HCT116 (cell line): ENCODE measurements at regions not wholly inside any gene's neighbourhood (a gene's known extent, or its start where the extent isn't known, plus 50 kb on each side); places are given as distances from the start of the nearest gene placed in this dataset.

ENCODE experiments used
- ATAC-seq: fragments of 200-7000 bp; cut with Tn5 transposase; 2 replicates; pipeline ENCODE4 v1.9.1; 2020; ENCODE audit warnings: mild to moderate bottlenecking, moderate library complexity
- BruUV-seq: library from RNA; stranded (reverse); fragments of 400-500 nt; replicated peaks from 2 replicates; lab custom pipeline; 2021; lab: Mats Ljungman, UMichigan
- CTCF ChIA-PET: fragments of 300-600 bp; sonication (Branson Sonifier 250); formaldehyde crosslinking; loops from one replicate; lab custom pipeline; 2021; ENCODE audit warnings: antibody characterized with exemption; lab: Charles Lee
- POLR2A ChIA-PET: fragments of 300-600, 350-600 bp; sonication (Branson Sonifier 250); formaldehyde crosslinking; loops from one replicate; lab custom pipeline; 2021; ENCODE audit warnings: antibody characterized with exemption; lab: Charles Lee
- RAD21 ChIA-PET, 2 experiments: fragments of 300-600 bp; sonication (Branson Sonifier 250); formaldehyde crosslinking; loops; one replicate each; lab custom pipeline; 2023; ENCODE audit warnings: low total read pairs in 2 of 2; ENCODE audit not compliant: uncharacterized antibody in 2 of 2, unreplicated experiment in 2 of 2, low non-redundant PET in 1 of 2; lab: Charles Lee
- DNase-seq: peaks from one replicate; pipeline ENCODE4 v3.0.0-alpha.2; 2010; ENCODE audit warnings: low read depth, low spot score
- H2AFZ ChIP-seq: fragments of 200-600 bp; shearing (Covaris generic), sonication (generic); 2 replicates; pipeline ENCODE4 v1.6.1; 2017; ENCODE audit warnings: low read depth, mixed run types, mixed read lengths, antibody characterized with exemption, low read length; ENCODE audit not compliant: poor library complexity, severe bottlenecking
- H3K27ac ChIP-seq: 2 replicates; pipeline ENCODE4 v1.5.1; 2012; ENCODE audit warnings: low read depth, low read length
- H3K27me3 ChIP-seq: fragments of 200-600 bp; sonication (generic); 2 replicates; pipeline ENCODE4 v1.6.1; 2016; ENCODE audit warnings: mixed run types, low read length, mixed read lengths; ENCODE audit not compliant: insufficient read depth
- H3K36me3 ChIP-seq, 2 experiments: fragments of 200-500 bp in 1 of 2; fragments of 200-600 bp in 1 of 2; sonication (Bioruptor generic) in 1 of 2; sonication (generic) in 1 of 2; 2 replicates each; pipeline versions ENCODE4 v1.5.1 to v1.6.1; 2014 to 2016; ENCODE audit warnings: low read length in 2 of 2, inconsistent platforms in 1 of 2, mixed read lengths in 1 of 2, mixed run types in 1 of 2; ENCODE audit not compliant: insufficient read depth in 2 of 2, control insufficient read depth in 1 of 2
- H3K4me1 ChIP-seq, 2 experiments: fragments of 200-600 bp in 1 of 2; sonication (generic) in 1 of 2; 2 replicates each; pipeline versions ENCODE4 v1.5.1 to v1.6.1; 2012 to 2017; ENCODE audit warnings: low read length in 2 of 2, inconsistent platforms in 1 of 2, mild to moderate bottlenecking in 1 of 2, mixed read lengths in 1 of 2, mixed run types in 1 of 2, moderate library complexity in 1 of 2; ENCODE audit not compliant: insufficient read depth in 2 of 2, control insufficient read depth in 1 of 2
- H3K4me2 ChIP-seq: fragments of 200-600 bp; sonication (generic); 2 replicates; pipeline ENCODE4 v1.6.1; 2017; ENCODE audit warnings: mixed run types, low read length, mixed read lengths
- H3K4me3 ChIP-seq, 2 experiments: fragments of 200-600 bp in 1 of 2; sonication (generic) in 1 of 2; replicated peaks in 1 of 2; 2 replicates each; pipeline ENCODE4 v1.5.1; 2011 to 2016; ENCODE audit warnings: low read length in 2 of 2, control low read depth in 1 of 2, low read depth in 1 of 2, mild to moderate bottlenecking in 1 of 2, mixed read lengths in 1 of 2, mixed run types in 1 of 2
- H3K79me2 ChIP-seq: fragments of 200-600 bp; sonication (generic); 2 replicates; pipeline ENCODE4 v1.6.1; 2017; ENCODE audit warnings: mild to moderate bottlenecking, mixed run types, low read length, moderate library complexity, mixed read lengths; ENCODE audit not compliant: insufficient read depth
- H3K9ac ChIP-seq: fragments of 200-600 bp; sonication (generic); 2 replicates; pipeline ENCODE4 v1.6.1; 2016; ENCODE audit warnings: low read length, mixed read lengths
- H3K9me2 ChIP-seq: fragments of 200-600 bp; sonication (generic), shearing (Covaris generic); 2 replicates; pipeline ENCODE4 v1.6.1; 2017; ENCODE audit warnings: mixed run types, mild to moderate bottlenecking, moderate library complexity; ENCODE audit not compliant: insufficient read depth
- H3K9me3 ChIP-seq, 2 experiments: fragments of 200-500 bp in 1 of 2; fragments of 200-600 bp in 1 of 2; sonication (Bioruptor generic) in 1 of 2; sonication (generic) in 1 of 2; 2 replicates each; pipeline ENCODE4 v1.6.1; 2014 to 2017; ENCODE audit warnings: low read length in 2 of 2, mixed read lengths in 2 of 2, inconsistent platforms in 1 of 2, low read depth in 1 of 2, mild to moderate bottlenecking in 1 of 2, mixed run types in 1 of 2, moderate library complexity in 1 of 2; ENCODE audit not compliant: control insufficient read depth in 1 of 2, insufficient read depth in 1 of 2
- H4K20me1 ChIP-seq: fragments of 200-600 bp; sonication (generic), shearing (Covaris generic); 2 replicates; pipeline ENCODE4 v1.6.1; 2017; ENCODE audit warnings: mixed run types, mild to moderate bottlenecking, moderate library complexity; ENCODE audit not compliant: insufficient read depth
- CBX3 ChIP-seq: IDR thresholded peaks from 2 replicates; pipeline ENCODE4 v1.6.1; 2012; ENCODE audit warnings: low read depth
- ELF1 ChIP-seq: IDR thresholded peaks from 2 replicates; pipeline ENCODE4 v1.6.1; 2012; ENCODE audit warnings: low read depth, borderline replicate concordance
- FOSL1 ChIP-seq: IDR thresholded peaks from 2 replicates; pipeline ENCODE4 v1.6.1; 2012; ENCODE audit warnings: low read depth
- RAD21 ChIP-seq: IDR thresholded peaks from 2 replicates; pipeline ENCODE4 v1.6.1; 2012; ENCODE audit warnings: low read depth, mild to moderate bottlenecking
- SIN3A ChIP-seq: IDR thresholded peaks from 2 replicates; pipeline ENCODE4 v1.6.1; 2012; ENCODE audit warnings: low read depth
- SRF ChIP-seq: IDR thresholded peaks from 2 replicates; pipeline ENCODE4 v1.6.1; 2012; ENCODE audit warnings: low read depth
- YY1 ChIP-seq: IDR thresholded peaks from 2 replicates; pipeline ENCODE4 v1.6.1; 2011; ENCODE audit warnings: low read length, low read depth, moderate library complexity, mild to moderate bottlenecking; ENCODE audit not compliant: insufficient replicate concordance; ENCODE audit errors: extremely low read depth
- intact Hi-C: fragments of 100-400 bp; cut with micrococcal nuclease; formaldehyde crosslinking; loops from 2 replicates; pipeline ENCODE4 v1.10.0; 2022
- TF ChIP-seq, protein P1 (sequence below), 3 experiments: fragments of 200-600 bp in 1 of 3; sonication (generic) in 1 of 3; IDR thresholded peaks in 2 of 3; conservative IDR thresholded peaks in 1 of 3; 2 replicates each; pipeline ENCODE4 v1.5.1; 2012 to 2017; ENCODE audit warnings: low read depth in 2 of 3, low read length in 2 of 3, antibody characterized with exemption in 1 of 3, borderline replicate concordance in 1 of 3, control low read depth in 1 of 3, mild to moderate bottlenecking in 1 of 3, mixed read lengths in 1 of 3, mixed run types in 1 of 3, moderate library complexity in 1 of 3; ENCODE audit not compliant: insufficient read depth in 1 of 3
- TF ChIP-seq, protein P2 (sequence below): IDR thresholded peaks from 2 replicates; pipeline ENCODE4 v1.6.1; 2012

DNA sequence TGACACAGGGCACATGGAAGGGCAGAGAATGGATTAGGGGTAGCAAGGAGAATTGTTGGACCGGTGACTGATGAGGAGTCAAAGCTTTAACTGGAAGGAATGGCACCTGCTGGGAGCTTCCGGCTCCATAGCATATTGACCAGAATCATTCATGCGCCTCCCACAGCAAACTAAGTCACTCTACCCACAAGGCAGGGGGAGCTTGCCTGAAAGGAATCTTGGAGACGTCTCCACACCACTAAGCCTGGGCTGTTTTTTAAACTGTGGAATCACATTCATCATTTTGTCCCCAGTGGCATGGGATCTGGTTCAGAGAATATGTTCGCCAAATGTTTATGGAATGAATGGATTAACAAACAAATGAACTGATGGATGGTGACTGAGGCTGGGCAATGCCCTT is 57.0 kb upstream of the ITGA11 start:
- no peaks in the 10 kb centered on the region for H3K36me3 ChIP-seq
- H3K9ac ChIP-seq = no peak overlapping the region
- H3K9me2 ChIP-seq = no peaks in the 10 kb centered on the region
- ChIA-PET RAD21 (interaction anchor here in 1 of 2 experiments (0.6 kb wide), 1 partner anchor 332 kb away, joined by 4 read pairs; the partner anchor contains the start of gene ANP32A), CTCF (no interaction called here)
- H3K27ac ChIP-seq = no peak overlapping the region
- H3K79me2 ChIP-seq = no peaks in the 10 kb centered on the region
- DNase-seq = no peak
- H3K27me3 ChIP-seq = peaks cover 36% of the 10 kb centered on the region
- TF ChIP-seq SRF (no peak), CBX3 (no peak), YY1 (no peak), ELF1 (no peak), SIN3A (no peak), FOSL1 (no peak), RAD21 (no peak)
- TF ChIP-seq, protein P1, sequence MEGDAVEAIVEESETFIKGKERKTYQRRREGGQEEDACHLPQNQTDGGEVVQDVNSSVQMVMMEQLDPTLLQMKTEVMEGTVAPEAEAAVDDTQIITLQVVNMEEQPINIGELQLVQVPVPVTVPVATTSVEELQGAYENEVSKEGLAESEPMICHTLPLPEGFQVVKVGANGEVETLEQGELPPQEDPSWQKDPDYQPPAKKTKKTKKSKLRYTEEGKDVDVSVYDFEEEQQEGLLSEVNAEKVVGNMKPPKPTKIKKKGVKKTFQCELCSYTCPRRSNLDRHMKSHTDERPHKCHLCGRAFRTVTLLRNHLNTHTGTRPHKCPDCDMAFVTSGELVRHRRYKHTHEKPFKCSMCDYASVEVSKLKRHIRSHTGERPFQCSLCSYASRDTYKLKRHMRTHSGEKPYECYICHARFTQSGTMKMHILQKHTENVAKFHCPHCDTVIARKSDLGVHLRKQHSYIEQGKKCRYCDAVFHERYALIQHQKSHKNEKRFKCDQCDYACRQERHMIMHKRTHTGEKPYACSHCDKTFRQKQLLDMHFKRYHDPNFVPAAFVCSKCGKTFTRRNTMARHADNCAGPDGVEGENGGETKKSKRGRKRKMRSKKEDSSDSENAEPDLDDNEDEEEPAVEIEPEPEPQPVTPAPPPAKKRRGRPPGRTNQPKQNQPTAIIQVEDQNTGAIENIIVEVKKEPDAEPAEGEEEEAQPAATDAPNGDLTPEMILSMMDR (IDR thresholded peaks at IDR 0.05 in 2 of 3, conservative IDR thresholded peaks at IDR 0.05 in 1 of 3; ENCODE audit: borderline replicate concordance in 1 of 3, insufficient read depth in 1 of 3, low read depth in 2 of 3, low read length in 2 of 3) = no peak
- TF ChIP-seq, protein P2, sequence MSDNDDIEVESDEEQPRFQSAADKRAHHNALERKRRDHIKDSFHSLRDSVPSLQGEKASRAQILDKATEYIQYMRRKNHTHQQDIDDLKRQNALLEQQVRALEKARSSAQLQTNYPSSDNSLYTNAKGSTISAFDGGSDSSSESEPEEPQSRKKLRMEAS = no peak
- TF ChIP-seq, all 23 proteins: peak for 0
- intact Hi-C loops = no loop called here
- no peak for ATAC-seq
- POLR2A ChIA-PET = no interaction called here
- Histone ChIP-seq H3K4me1 (no peaks in the 10 kb centered on the region), H3K4me3 (no peak overlapping the region), H4K20me1 (no peaks in the 10 kb centered on the region), H3K9me3 (no peaks in the 10 kb centered on the region), H3K4me2 (no peak overlapping the region), H2AFZ (no peak overlapping the region)
- no TSS peak for BruUV-seq
